Panc1 (cell line): ENCODE measurements at regions not wholly inside any gene's neighbourhood (a gene's known extent, or its start where the extent isn't known, plus 50 kb on each side); places are given as distances from the start of the nearest gene placed in this dataset.

Source experiments
- ATAC-seq: fragments of 200-7000 bp; cut with Tn5 transposase; 2 replicates; pipeline ENCODE4 v1.9.1; 2020; ENCODE audit warnings: mild to moderate bottlenecking, moderate library complexity
- BruUV-seq: library from RNA; stranded (reverse); fragments of 400-500 nt; replicated peaks from 2 replicates; lab custom pipeline; 2021; lab: Mats Ljungman, UMichigan
- CTCF ChIA-PET: fragments of 300-600 bp; sonication (Branson Sonifier 250); formaldehyde crosslinking; loops from one replicate; lab custom pipeline; 2022; ENCODE audit warnings: antibody characterized with exemption; lab: Charles Lee
- POLR2A ChIA-PET: fragments of 300-600 bp; sonication (Branson Sonifier 250); formaldehyde crosslinking; loops from one replicate; lab custom pipeline; 2022; ENCODE audit warnings: antibody characterized with exemption; lab: Charles Lee
- DNase-seq: peaks from one replicate; pipeline ENCODE4 v3.0.0-alpha.2; 2010; ENCODE audit warnings: low read depth, low spot score
- H3K27ac ChIP-seq: 2 replicates; pipeline ENCODE4 v1.5.1; 2011; ENCODE audit warnings: mild to moderate bottlenecking, low read length, inconsistent platforms
- H3K27me3 ChIP-seq: fragments of 200-500 bp; sonication (Bioruptor generic); 2 replicates; pipeline ENCODE4 v1.6.0; 2014; ENCODE audit warnings: low read length, inconsistent platforms; ENCODE audit not compliant: control insufficient read depth, insufficient read depth
- H3K36me3 ChIP-seq: fragments of 200-500 bp; sonication (Bioruptor generic); 2 replicates; pipeline ENCODE4 v1.5.1; 2014; ENCODE audit warnings: inconsistent platforms, mild to moderate bottlenecking, low read length, moderate library complexity; ENCODE audit not compliant: control insufficient read depth, insufficient read depth
- H3K4me1 ChIP-seq: 2 replicates; pipeline ENCODE4 v1.5.1; 2011; ENCODE audit warnings: inconsistent platforms, mild to moderate bottlenecking, low read length, moderate library complexity; ENCODE audit not compliant: control insufficient read depth, insufficient read depth
- H3K4me3 ChIP-seq, 2 experiments: 2 replicates each; pipeline ENCODE4 v1.5.1; 2011 to 2012; ENCODE audit warnings: low read depth in 2 of 2, low read length in 2 of 2, mild to moderate bottlenecking in 2 of 2, inconsistent platforms in 1 of 2, moderate library complexity in 1 of 2
- H3K9me3 ChIP-seq: fragments of 200-500 bp; sonication (Bioruptor generic); 2 replicates; pipeline ENCODE4 v1.5.1; 2014; ENCODE audit warnings: low read depth, mild to moderate bottlenecking, inconsistent platforms, low read length, moderate library complexity; ENCODE audit not compliant: control insufficient read depth, insufficient read depth
- POLR2AphosphoS5 ChIP-seq: IDR thresholded peaks from 2 replicates; pipeline ENCODE4 v1.6.1; 2012; ENCODE audit warnings: mild to moderate bottlenecking, low read depth, low read length, moderate library complexity
- SIN3A ChIP-seq: IDR thresholded peaks from 2 replicates; pipeline ENCODE4 v1.6.1; 2012; ENCODE audit warnings: low read depth, mild to moderate bottlenecking, low read length, moderate library complexity, borderline replicate concordance; ENCODE audit not compliant: insufficient read depth
- TCF7L2 ChIP-seq: IDR thresholded peaks from 2 replicates; pipeline ENCODE4 v1.6.1; 2011; ENCODE audit warnings: mild to moderate bottlenecking, low read depth, low read length, inconsistent platforms
- in situ Hi-C: cut with HindIII; loops from 2 replicates; pipeline ENCODE4 v1.10.0; 2016; ENCODE audit warnings: low sequenced_read_pairs, low pct_unique_long_range_greater_than_20kb
- intact Hi-C: fragments of 100-400 bp; cut with micrococcal nuclease; formaldehyde crosslinking; loops from one replicate; pipeline ENCODE4 v1.10.0; 2022; ENCODE audit not compliant: unreplicated experiment
- TF ChIP-seq, protein P1 (sequence below), 2 experiments: IDR thresholded peaks; 2 replicates each; pipeline ENCODE4 v1.6.1; 2011 to 2012; ENCODE audit warnings: low read depth in 2 of 2, control low read depth in 1 of 2, low read length in 1 of 2, mild to moderate bottlenecking in 1 of 2, moderate library complexity in 1 of 2; ENCODE audit not compliant: insufficient read depth in 1 of 2
- TF ChIP-seq, protein P2 (sequence below): fragments of 450-650 bp; IDR thresholded peaks from 2 replicates; pipeline ENCODE4 v1.5.1; 2017; ENCODE audit warnings: mild to moderate bottlenecking

DNA sequence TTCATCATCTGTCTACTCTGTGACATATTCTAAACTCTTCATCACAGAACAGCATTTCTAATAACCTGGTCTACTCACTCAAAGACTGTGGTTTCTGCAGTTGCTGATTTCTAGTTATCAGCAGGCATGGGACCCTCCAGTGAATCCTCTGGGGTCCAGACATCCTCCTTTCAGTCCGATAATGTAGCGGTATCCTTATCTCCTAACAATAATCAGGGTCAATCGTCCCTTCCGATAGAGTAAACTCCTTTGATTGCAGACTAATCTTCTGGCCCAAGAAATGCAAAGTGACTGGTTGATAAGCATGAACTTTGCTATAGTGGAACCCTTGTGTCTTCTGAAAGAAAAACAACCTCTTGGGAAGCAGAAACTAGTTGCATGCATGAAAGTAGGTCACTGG is 1209.8 kb upstream of the CELF2 start:
- H3K4me3 ChIP-seq, result no peak overlapping the region
- no peak overlapping the region for H3K27ac ChIP-seq
- TF ChIP-seq, protein P1, sequence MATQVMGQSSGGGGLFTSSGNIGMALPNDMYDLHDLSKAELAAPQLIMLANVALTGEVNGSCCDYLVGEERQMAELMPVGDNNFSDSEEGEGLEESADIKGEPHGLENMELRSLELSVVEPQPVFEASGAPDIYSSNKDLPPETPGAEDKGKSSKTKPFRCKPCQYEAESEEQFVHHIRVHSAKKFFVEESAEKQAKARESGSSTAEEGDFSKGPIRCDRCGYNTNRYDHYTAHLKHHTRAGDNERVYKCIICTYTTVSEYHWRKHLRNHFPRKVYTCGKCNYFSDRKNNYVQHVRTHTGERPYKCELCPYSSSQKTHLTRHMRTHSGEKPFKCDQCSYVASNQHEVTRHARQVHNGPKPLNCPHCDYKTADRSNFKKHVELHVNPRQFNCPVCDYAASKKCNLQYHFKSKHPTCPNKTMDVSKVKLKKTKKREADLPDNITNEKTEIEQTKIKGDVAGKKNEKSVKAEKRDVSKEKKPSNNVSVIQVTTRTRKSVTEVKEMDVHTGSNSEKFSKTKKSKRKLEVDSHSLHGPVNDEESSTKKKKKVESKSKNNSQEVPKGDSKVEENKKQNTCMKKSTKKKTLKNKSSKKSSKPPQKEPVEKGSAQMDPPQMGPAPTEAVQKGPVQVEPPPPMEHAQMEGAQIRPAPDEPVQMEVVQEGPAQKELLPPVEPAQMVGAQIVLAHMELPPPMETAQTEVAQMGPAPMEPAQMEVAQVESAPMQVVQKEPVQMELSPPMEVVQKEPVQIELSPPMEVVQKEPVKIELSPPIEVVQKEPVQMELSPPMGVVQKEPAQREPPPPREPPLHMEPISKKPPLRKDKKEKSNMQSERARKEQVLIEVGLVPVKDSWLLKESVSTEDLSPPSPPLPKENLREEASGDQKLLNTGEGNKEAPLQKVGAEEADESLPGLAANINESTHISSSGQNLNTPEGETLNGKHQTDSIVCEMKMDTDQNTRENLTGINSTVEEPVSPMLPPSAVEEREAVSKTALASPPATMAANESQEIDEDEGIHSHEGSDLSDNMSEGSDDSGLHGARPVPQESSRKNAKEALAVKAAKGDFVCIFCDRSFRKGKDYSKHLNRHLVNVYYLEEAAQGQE (IDR thresholded peaks at IDR 0.05; ENCODE audit: insufficient read depth in 1 of 2, low read depth in 2 of 2, low read length in 1 of 2), result no peak
- no peak for TF ChIP-seq SIN3A
- TF ChIP-seq, protein P2, sequence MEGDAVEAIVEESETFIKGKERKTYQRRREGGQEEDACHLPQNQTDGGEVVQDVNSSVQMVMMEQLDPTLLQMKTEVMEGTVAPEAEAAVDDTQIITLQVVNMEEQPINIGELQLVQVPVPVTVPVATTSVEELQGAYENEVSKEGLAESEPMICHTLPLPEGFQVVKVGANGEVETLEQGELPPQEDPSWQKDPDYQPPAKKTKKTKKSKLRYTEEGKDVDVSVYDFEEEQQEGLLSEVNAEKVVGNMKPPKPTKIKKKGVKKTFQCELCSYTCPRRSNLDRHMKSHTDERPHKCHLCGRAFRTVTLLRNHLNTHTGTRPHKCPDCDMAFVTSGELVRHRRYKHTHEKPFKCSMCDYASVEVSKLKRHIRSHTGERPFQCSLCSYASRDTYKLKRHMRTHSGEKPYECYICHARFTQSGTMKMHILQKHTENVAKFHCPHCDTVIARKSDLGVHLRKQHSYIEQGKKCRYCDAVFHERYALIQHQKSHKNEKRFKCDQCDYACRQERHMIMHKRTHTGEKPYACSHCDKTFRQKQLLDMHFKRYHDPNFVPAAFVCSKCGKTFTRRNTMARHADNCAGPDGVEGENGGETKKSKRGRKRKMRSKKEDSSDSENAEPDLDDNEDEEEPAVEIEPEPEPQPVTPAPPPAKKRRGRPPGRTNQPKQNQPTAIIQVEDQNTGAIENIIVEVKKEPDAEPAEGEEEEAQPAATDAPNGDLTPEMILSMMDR, result no peak
- no peak for TF ChIP-seq TCF7L2
- no peak for TF ChIP-seq POLR2AphosphoS5
- DNase-seq, result no peak
- no peaks in the 10 kb centered on the region for H3K4me1 ChIP-seq
- ChIA-PET CTCF (no interaction called here), POLR2A (no interaction called here)
- no peak for ATAC-seq
- H3K27me3 ChIP-seq, result no peaks in the 10 kb centered on the region
- BruUV-seq, result no TSS peak
- intact Hi-C loops (no loop called here), in situ Hi-C loops (no loop called here)
- no peaks in the 10 kb centered on the region for H3K9me3 ChIP-seq
- no peaks in the 10 kb centered on the region for H3K36me3 ChIP-seq

DNA sequence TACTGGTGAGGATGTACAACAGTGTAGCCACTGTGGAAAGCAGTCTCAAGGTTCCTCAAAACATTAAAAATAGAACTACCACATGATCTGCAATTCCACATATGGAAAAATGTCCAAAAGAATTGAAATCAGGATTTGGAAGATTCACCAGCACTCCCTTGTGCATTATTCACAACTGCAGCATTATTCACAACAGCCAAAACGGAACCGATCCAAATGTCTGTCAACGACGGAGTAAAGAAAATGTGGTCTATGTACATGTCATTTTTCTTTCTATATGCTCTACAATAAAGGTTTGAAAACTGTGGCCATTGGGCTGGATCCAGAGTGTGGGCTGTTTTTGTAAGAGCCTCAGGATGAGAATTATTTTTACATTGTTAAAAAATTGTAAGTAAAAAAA is 1206.1 kb upstream of the CELF2 start:
- Histone ChIP-seq H3K27ac (no peak overlapping the region), H3K27me3 (no peaks in the 10 kb centered on the region), H3K4me1 (no peaks in the 10 kb centered on the region), H3K36me3 (no peaks in the 10 kb centered on the region), H3K4me3 (no peak overlapping the region), H3K9me3 (no peaks in the 10 kb centered on the region)
- CTCF ChIA-PET, result no interaction called here
- DNase-seq (no peak), ATAC-seq (no peak)
- intact Hi-C loops, result no loop called here
- in situ Hi-C loops, result no loop called here
- BruUV-seq, result no TSS peak
- TF ChIP-seq TCF7L2, result no peak
- TF ChIP-seq, protein P1 (IDR thresholded peaks at IDR 0.05; ENCODE audit: insufficient read depth in 1 of 2, low read depth in 2 of 2, low read length in 1 of 2), result no peak
- TF ChIP-seq POLR2AphosphoS5, result no peak
- no peak for TF ChIP-seq SIN3A
- TF ChIP-seq, protein P2, result no peak
- POLR2A ChIA-PET, result no interaction called here
